DND-41 (cell line): ENCODE measurements at regions not wholly inside any gene's neighbourhood (a gene's known extent, or its start where the extent isn't known, plus 50 kb on each side); places are given as distances from the start of the nearest gene placed in this dataset.

Source experiments
- EZH2 ChIP-seq: IDR thresholded peaks from 3 replicates; pipeline ENCODE4 v1.6.1; 2012; ENCODE audit warnings: borderline replicate concordance, low read depth, mild to moderate bottlenecking, moderate library complexity, low read length, inconsistent platforms; ENCODE audit not compliant: severe bottlenecking
- TF ChIP-seq, protein P1 (sequence below): IDR thresholded peaks from 2 replicates; pipeline ENCODE4 v1.5.1; 2012; ENCODE audit warnings: borderline replicate concordance, low read length, moderate library complexity, mild to moderate bottlenecking; ENCODE audit not compliant: poor library complexity, severe bottlenecking; ENCODE audit errors: extremely low read depth

DNA sequence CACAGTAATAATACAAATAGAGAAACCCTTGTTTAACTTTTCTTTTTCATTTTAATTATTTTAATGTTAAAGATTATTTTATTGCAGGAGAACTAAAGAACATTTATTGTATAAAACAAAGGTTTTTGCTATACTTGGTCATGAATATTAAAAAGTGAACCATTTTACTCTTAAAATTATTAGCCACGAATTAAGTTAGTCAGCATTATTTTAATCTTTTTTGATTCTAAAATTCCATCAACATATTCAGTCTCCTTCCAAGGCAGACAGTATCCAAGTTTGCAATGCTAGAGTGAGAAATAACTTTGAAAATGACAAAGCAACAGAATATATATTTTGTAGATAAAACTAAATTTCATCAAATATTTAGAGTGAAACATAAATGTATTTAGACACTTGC, 110.7 kb upstream of the CDH18 start:
- TF ChIP-seq, protein P1, sequence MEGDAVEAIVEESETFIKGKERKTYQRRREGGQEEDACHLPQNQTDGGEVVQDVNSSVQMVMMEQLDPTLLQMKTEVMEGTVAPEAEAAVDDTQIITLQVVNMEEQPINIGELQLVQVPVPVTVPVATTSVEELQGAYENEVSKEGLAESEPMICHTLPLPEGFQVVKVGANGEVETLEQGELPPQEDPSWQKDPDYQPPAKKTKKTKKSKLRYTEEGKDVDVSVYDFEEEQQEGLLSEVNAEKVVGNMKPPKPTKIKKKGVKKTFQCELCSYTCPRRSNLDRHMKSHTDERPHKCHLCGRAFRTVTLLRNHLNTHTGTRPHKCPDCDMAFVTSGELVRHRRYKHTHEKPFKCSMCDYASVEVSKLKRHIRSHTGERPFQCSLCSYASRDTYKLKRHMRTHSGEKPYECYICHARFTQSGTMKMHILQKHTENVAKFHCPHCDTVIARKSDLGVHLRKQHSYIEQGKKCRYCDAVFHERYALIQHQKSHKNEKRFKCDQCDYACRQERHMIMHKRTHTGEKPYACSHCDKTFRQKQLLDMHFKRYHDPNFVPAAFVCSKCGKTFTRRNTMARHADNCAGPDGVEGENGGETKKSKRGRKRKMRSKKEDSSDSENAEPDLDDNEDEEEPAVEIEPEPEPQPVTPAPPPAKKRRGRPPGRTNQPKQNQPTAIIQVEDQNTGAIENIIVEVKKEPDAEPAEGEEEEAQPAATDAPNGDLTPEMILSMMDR: no peak
- TF ChIP-seq EZH2: no peak
